ENCODE measurements at regions not wholly inside any gene's neighbourhood (a gene's known extent, or its start where the extent isn't known, plus 50 kb on each side); places are given as distances from the start of the nearest gene placed in this dataset.

GRCh38 chr7:131830681-131831080, 274.3 kb upstream of the PODXL start:
- H2BK5ac ChIP-seq (ENCODE audit: low read depth, low read length, poor library complexity, severe bottlenecking), result no peak overlapping the region
- BruUV-seq (replicated peaks), result no TSS peak
- no peak overlapping the region for H3K4me2 ChIP-seq (ENCODE audit: low read depth, low read length)
- 24% methylated on average over 8 of the region's 11 CpGs; no CpG with 5 or more reads in 1 of the 2 experiments for WGBS, 2 experiments (ENCODE audit: extremely low coverage in 2 of 2, insufficient read length in 1 of 2)
- H3K56ac ChIP-seq (ENCODE audit: extremely low read depth, insufficient read depth, low read length), result no peak overlapping the region
- TF ChIP-seq MXI1 (IDR thresholded peaks at IDR 0.05; ENCODE audit: borderline replicate concordance, low read depth, low read length), result no peak
- H3K9me1 ChIP-seq (ENCODE audit: insufficient read depth, low read length), result no peaks in the 10 kb centered on the region
- H2AK5ac ChIP-seq (ENCODE audit: low read depth, low read length), result no peak overlapping the region
- in situ Hi-C loops (cut with MboI; ENCODE audit: low sequenced_read_pairs) (no loop called here), intact Hi-C loops (cut with micrococcal nuclease) (no loop called here), dilution Hi-C loops (cut with HindIII; ENCODE audit: low sequenced_read_pairs, unreplicated experiment) (no loop called here)
- no peak overlapping the region for H2BK15ac ChIP-seq (ENCODE audit: low read depth, low read length)
- no peak overlapping the region for H2AK9ac ChIP-seq (replicated peaks; ENCODE audit: low read depth, low read length, poor library complexity)
- ChIA-PET CTCF (interaction anchor here (1.2 kb wide), 1 partner anchor 28 kb away, joined by 3 read pairs; no protein-coding TSS in a partner anchor), POLR2A (ENCODE audit: unreplicated experiment) (no interaction called here)
- no peak overlapping the region for H3K23ac ChIP-seq (ENCODE audit: low read depth, low read length)
- no peaks in the 10 kb centered on the region for H3K79me1 ChIP-seq (ENCODE audit: low read depth in 1 of 2, low read length in 2 of 2)
- ATAC-seq (ENCODE audit: low read depth) (no peak), DNase-seq (no peak)
- H3K9ac ChIP-seq (ENCODE audit: low read depth, low read length), result no peak overlapping the region
- no peak overlapping the region for H2BK20ac ChIP-seq (ENCODE audit: low read depth, low read length)
- H2AFZ ChIP-seq (replicated peaks; ENCODE audit: low read length, poor library complexity), result no peak overlapping the region
- no peak overlapping the region for H4K8ac ChIP-seq (ENCODE audit: low read depth in 2 of 2, low read length in 2 of 2)
- no peaks in the 10 kb centered on the region for H4K20me1 ChIP-seq (ENCODE audit: insufficient read depth, low read length)
- no peak overlapping the region for H4K91ac ChIP-seq (ENCODE audit: insufficient read depth, low read depth, low read length)
- H3K18ac ChIP-seq (ENCODE audit: low read depth, low read length), result no peak overlapping the region
- H4K5ac ChIP-seq (ENCODE audit: low read depth, low read length), result no peak overlapping the region
- H3K4me1 ChIP-seq (ENCODE audit: control insufficient read depth, insufficient read depth, low read length), result no peaks in the 10 kb centered on the region
- H3K4ac ChIP-seq (ENCODE audit: low read depth, low read length), result no peak overlapping the region
- no peak overlapping the region for H3K4me3 ChIP-seq (ENCODE audit: insufficient read depth, low read depth, low read length)
- H3K36me3 ChIP-seq (ENCODE audit: control insufficient read depth, insufficient read depth, low read length), result no peaks in the 10 kb centered on the region
- H3K14ac ChIP-seq (replicated peaks; ENCODE audit: low read depth, low read length), result no peak overlapping the region
- no peak overlapping the region for H3K27ac ChIP-seq (ENCODE audit: insufficient read depth, low read length)
- H3K27me3 ChIP-seq (ENCODE audit: control insufficient read depth, insufficient read depth, low read length), result peaks cover 3% of the 10 kb centered on the region; the same call in 1 of the 2 replicates
- H3K9me3 ChIP-seq (ENCODE audit: control insufficient read depth, insufficient read depth, low read length), result no peaks in the 10 kb centered on the region
- H2BK120ac ChIP-seq (ENCODE audit: low read depth, low read length), result no peak overlapping the region

Measured in IMR-90 (cell line).